HL-60 (cell line): ENCODE measurements at regions not wholly inside any gene's neighbourhood (a gene's known extent, or its start where the extent isn't known, plus 50 kb on each side); places are given as distances from the start of the nearest gene placed in this dataset.

Experiments used
- GABPA ChIP-seq: IDR thresholded peaks from 2 replicates; pipeline ENCODE4 v1.6.1; 2012; ENCODE audit warnings: low read depth
- POLR2AphosphoS5 ChIP-seq: IDR thresholded peaks from 2 replicates; pipeline ENCODE4 v1.6.1; 2012; ENCODE audit warnings: low read depth
- REST ChIP-seq: IDR thresholded peaks from 2 replicates; pipeline ENCODE4 v1.6.1; 2012; ENCODE audit warnings: low read depth; ENCODE audit not compliant: insufficient replicate concordance
- SPI1 ChIP-seq: IDR thresholded peaks from 2 replicates; pipeline ENCODE4 v1.6.1; 2012; ENCODE audit warnings: low read depth, mild to moderate bottlenecking, borderline replicate concordance
- TF ChIP-seq, protein P1 (sequence below): IDR thresholded peaks from one replicate; pipeline ENCODE4 v1.5.1; 2011; ENCODE audit warnings: low read length, control low read depth, inconsistent platforms; ENCODE audit not compliant: insufficient read depth

GRCh38 chr2:156006721-156007618, 325.6 kb downstream of the NR4A2 start:
- TF ChIP-seq, protein P1, sequence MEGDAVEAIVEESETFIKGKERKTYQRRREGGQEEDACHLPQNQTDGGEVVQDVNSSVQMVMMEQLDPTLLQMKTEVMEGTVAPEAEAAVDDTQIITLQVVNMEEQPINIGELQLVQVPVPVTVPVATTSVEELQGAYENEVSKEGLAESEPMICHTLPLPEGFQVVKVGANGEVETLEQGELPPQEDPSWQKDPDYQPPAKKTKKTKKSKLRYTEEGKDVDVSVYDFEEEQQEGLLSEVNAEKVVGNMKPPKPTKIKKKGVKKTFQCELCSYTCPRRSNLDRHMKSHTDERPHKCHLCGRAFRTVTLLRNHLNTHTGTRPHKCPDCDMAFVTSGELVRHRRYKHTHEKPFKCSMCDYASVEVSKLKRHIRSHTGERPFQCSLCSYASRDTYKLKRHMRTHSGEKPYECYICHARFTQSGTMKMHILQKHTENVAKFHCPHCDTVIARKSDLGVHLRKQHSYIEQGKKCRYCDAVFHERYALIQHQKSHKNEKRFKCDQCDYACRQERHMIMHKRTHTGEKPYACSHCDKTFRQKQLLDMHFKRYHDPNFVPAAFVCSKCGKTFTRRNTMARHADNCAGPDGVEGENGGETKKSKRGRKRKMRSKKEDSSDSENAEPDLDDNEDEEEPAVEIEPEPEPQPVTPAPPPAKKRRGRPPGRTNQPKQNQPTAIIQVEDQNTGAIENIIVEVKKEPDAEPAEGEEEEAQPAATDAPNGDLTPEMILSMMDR: no peak
- no peak for TF ChIP-seq SPI1
- TF ChIP-seq REST: no peak
- no peak for TF ChIP-seq POLR2AphosphoS5
- TF ChIP-seq GABPA: no peak
